K562 (cell line): ENCODE measurements at regions not wholly inside any gene's neighbourhood (a gene's known extent, or its start where the extent isn't known, plus 50 kb on each side); places are given as distances from the start of the nearest gene placed in this dataset.

Experiments
- ATAC-seq: fragments of 200-7000 bp; cut with Tn5 transposase; 3 replicates; pipeline ENCODE4 v1.9.1; 2020; ENCODE audit warnings: moderate library complexity
- BruUV-seq: library from RNA; stranded (reverse); fragments of 400-500 nt; replicated peaks from 2 replicates; lab custom pipeline; 2021; lab: Mats Ljungman, UMichigan
- CTCF ChIA-PET: fragments of 300-600 bp; formaldehyde crosslinking; extraction: SDS; loops from one replicate; lab custom pipeline; 2021; ENCODE audit warnings: low intra/inter-chr PET ratio; lab: Yijun Ruan, JAX
- POLR2A ChIA-PET: fragments of 300-600, 350-650 bp; sonication (Branson Sonifier 250); formaldehyde crosslinking; extraction: SDS; loops from one replicate; lab custom pipeline; 2021; ENCODE audit warnings: antibody characterized with exemption, inconsistent platforms; lab: Yijun Ruan, JAX
- DNase-seq, 4 experiments: peaks; one replicate each; pipeline versions ENCODE4 v3.0.0 to v3.0.0-alpha.2; 2011 to 2018; ENCODE audit warnings: low spot score in 3 of 4, mixed read lengths in 3 of 4; ENCODE audit errors: extremely low read depth in 1 of 4
- FAIRE-seq: peaks from 2 replicates; lab custom pipeline; 2011; peaks lifted over from hg19 to GRCh38; lab: Jason Lieb, UNC
- H2AFZ ChIP-seq: 2 replicates; pipeline ENCODE4 v1.6.0; 2011; ENCODE audit warnings: low read depth, low read length, control low read depth, inconsistent platforms
- H3K27ac ChIP-seq: fragments of 200-600 bp; 3 replicates; pipeline ENCODE4 v1.8.0; 2011; ENCODE audit warnings: low read depth, mild to moderate bottlenecking, control low read depth, inconsistent platforms, low read length, moderate library complexity, mixed read lengths; ENCODE audit errors: extremely low read depth
- H3K27me3 ChIP-seq, 2 experiments: fragments of 300-600 bp in 1 of 2; 2 replicates in 1 of 2; 3 replicates in 1 of 2; pipeline versions ENCODE4 v1.6.0 to v1.8.0; 2011; ENCODE audit warnings: inconsistent platforms in 2 of 2, low read length in 2 of 2, mild to moderate bottlenecking in 1 of 2, mixed read lengths in 1 of 2, moderate library complexity in 1 of 2; ENCODE audit not compliant: control insufficient read depth in 2 of 2, insufficient read depth in 2 of 2
- H3K36me3 ChIP-seq: fragments of 300-600 bp; 3 replicates; pipeline ENCODE4 v1.8.0; 2011; ENCODE audit warnings: mild to moderate bottlenecking, low read length, inconsistent platforms; ENCODE audit not compliant: control insufficient read depth, insufficient read depth
- H3K4me1 ChIP-seq, 2 experiments: fragments of 200-600 bp in 1 of 2; replicated peaks in 1 of 2; 2 replicates in 1 of 2; 3 replicates in 1 of 2; pipeline versions ENCODE4 v1.5.1 to v1.8.0; 2011; ENCODE audit warnings: inconsistent platforms in 2 of 2, low read length in 2 of 2, mild to moderate bottlenecking in 1 of 2, mixed read lengths in 1 of 2, moderate library complexity in 1 of 2; ENCODE audit not compliant: control insufficient read depth in 2 of 2, insufficient read depth in 2 of 2
- H3K4me2 ChIP-seq: 2 replicates; pipeline ENCODE4 v1.6.1; 2011; ENCODE audit warnings: low read length, control low read depth, inconsistent platforms, mixed read lengths; ENCODE audit not compliant: insufficient read depth
- H3K4me3 ChIP-seq: fragments of 200-600 bp; sonication (generic), shearing (Covaris generic); 2 replicates; pipeline ENCODE4 v1.5.1; 2016; ENCODE audit warnings: control low read depth, inconsistent platforms
- H3K79me2 ChIP-seq: fragments of 200-600 bp; 3 replicates; pipeline ENCODE4 v1.8.0; 2011; ENCODE audit warnings: low read length, inconsistent platforms; ENCODE audit not compliant: control insufficient read depth, insufficient read depth
- H3K9ac ChIP-seq, 2 experiments: 2 replicates each; pipeline versions ENCODE4 v1.6.0 to v1.6.1; 2011; ENCODE audit warnings: low read depth in 2 of 2, low read length in 2 of 2, control low read depth in 1 of 2, inconsistent platforms in 1 of 2, mild to moderate bottlenecking in 1 of 2, mixed read lengths in 1 of 2; ENCODE audit not compliant: insufficient read depth in 1 of 2
- H3K9me1 ChIP-seq: one replicate; pipeline ENCODE4 v1.6.0; 2011; ENCODE audit warnings: inconsistent platforms, mild to moderate bottlenecking, low read length, moderate library complexity; ENCODE audit not compliant: control insufficient read depth, insufficient read depth
- H3K9me3 ChIP-seq: replicated peaks from 2 replicates; pipeline ENCODE4 v1.5.1; 2011; ENCODE audit warnings: low read depth, low read length, inconsistent platforms; ENCODE audit not compliant: control insufficient read depth, insufficient read depth
- H4K20me1 ChIP-seq: replicated peaks from 2 replicates; pipeline ENCODE4 v1.6.1; 2011; ENCODE audit warnings: low read length, inconsistent platforms, mixed read lengths; ENCODE audit not compliant: control insufficient read depth, insufficient read depth
- CAMTA2 ChIP-seq: fragments of 250-450 bp; sonication (Bioruptor Pico); conservative IDR thresholded peaks from 2 replicates; pipeline ENCODE4 v1.5.1; 2022
- CHD4 ChIP-seq: fragments of 200-600 bp; sonication (generic); IDR thresholded peaks from 3 replicates; pipeline ENCODE4 v1.6.1; 2012; ENCODE audit warnings: low read depth, mild to moderate bottlenecking, mixed read lengths, low read length, inconsistent platforms; ENCODE audit not compliant: insufficient read depth, insufficient replicate concordance, poor library complexity, severe bottlenecking
- FOXA1 ChIP-seq: fragments of 450-650 bp; IDR thresholded peaks from 2 replicates; pipeline ENCODE4 v1.6.1; 2016; ENCODE audit warnings: mild to moderate bottlenecking, borderline replicate concordance
- HCFC1 ChIP-seq: IDR thresholded peaks from 2 replicates; pipeline ENCODE4 v1.6.1; 2012; ENCODE audit warnings: low read depth, low read length, improper control_type of control experiment
- NFIC ChIP-seq: fragments of 450-650 bp; IDR thresholded peaks from 2 replicates; pipeline ENCODE4 v1.6.1; 2017; ENCODE audit warnings: mild to moderate bottlenecking, inconsistent platforms
- PTBP1 ChIP-seq: fragments of 200-400 bp; formaldehyde crosslinking; IDR thresholded peaks from 2 replicates; pipeline ENCODE4 v1.6.1; 2017; ENCODE audit warnings: low read depth, low read length
- RBM22 ChIP-seq: fragments of 200-400 bp; formaldehyde crosslinking; IDR thresholded peaks from 2 replicates; pipeline ENCODE4 v1.6.1; 2018; ENCODE audit warnings: low read length, low read depth; ENCODE audit not compliant: poor library complexity, severe bottlenecking
- RBM39 ChIP-seq: fragments of 200-400 bp; formaldehyde crosslinking; optimal IDR thresholded peaks from 2 replicates; pipeline ENCODE3; 2018; ENCODE audit warnings: low read depth, low read length
- SLC30A9 ChIP-seq: fragments of 250-450 bp; sonication (Bioruptor Pico); IDR thresholded peaks from 2 replicates; pipeline ENCODE4 v1.8.0; 2022; ENCODE audit warnings: mild to moderate bottlenecking, moderate library complexity
- TAL1 ChIP-seq: fragments of 450-650 bp; IDR thresholded peaks from 2 replicates; pipeline ENCODE4 v1.6.1; 2016; ENCODE audit warnings: mild to moderate bottlenecking
- ZFX ChIP-seq: sonication (generic); formaldehyde crosslinking; IDR thresholded peaks from 2 replicates; pipeline ENCODE4 v1.8.0; 2022; ENCODE audit warnings: mild to moderate bottlenecking, missing genetic modification reagents, moderate library complexity
- ZNF133 ChIP-seq: fragments of 250-450 bp; sonication (Bioruptor Pico); IDR thresholded peaks from 2 replicates; pipeline ENCODE4 v1.4.0; 2020; ENCODE audit warnings: mild to moderate bottlenecking
- ZNF311 ChIP-seq: fragments of 250-450 bp; sonication (Bioruptor Pico); IDR thresholded peaks from 2 replicates; pipeline ENCODE4 v1.4.0; 2020; ENCODE audit warnings: mild to moderate bottlenecking, moderate library complexity
- ZNF316 ChIP-seq: fragments of 450-650 bp; IDR thresholded peaks from 2 replicates; pipeline ENCODE4 v1.6.1; 2016
- ZNF584 ChIP-seq: fragments of 200-800 bp; sonication (Bioruptor generic); IDR thresholded peaks from 2 replicates; pipeline ENCODE4 v1.6.1; 2016; ENCODE audit warnings: low read depth, mild to moderate bottlenecking, missing genetic modification characterization, missing compliant biosample characterization
- WGBS: fragments of 100-300 bp; shearing (Covaris generic); methylation state at CpG from one replicate; pipeline ENCODE4 v1.1.6; 2016; ENCODE audit warnings: low coverage, mixed read lengths; ENCODE audit not compliant: insufficient coverage; ENCODE audit errors: missing lambda C conversion rate; 5-methylcytosine and 5-hydroxymethylcytosine counted together
- in situ Hi-C: fragments of 300-500 bp; cut with MboI; formaldehyde crosslinking; loops from 4 replicates; pipeline ENCODE4 v1.15.0; 2018; ENCODE audit warnings: inconsistent platforms, mixed read lengths
- intact Hi-C: fragments of 100-400 bp; cut with micrococcal nuclease; formaldehyde crosslinking; loops from 2 replicates; pipeline ENCODE4 v1.14.2; 2022
- TF ChIP-seq, protein P1 (sequence below): IDR thresholded peaks from 2 replicates; pipeline ENCODE4 v1.6.1; 2016; ENCODE audit warnings: missing genetic modification characterization, missing compliant biosample characterization
- TF ChIP-seq, protein P2 (sequence below): fragments of 250-450 bp; sonication (Bioruptor Pico); IDR thresholded peaks from 2 replicates; pipeline ENCODE4 v1.4.0; 2020; ENCODE audit warnings: borderline replicate concordance

- TF ChIP-seq ZNF133 (CRISPR knock-in tag): no peak
- TF ChIP-seq PTBP1: no peak
- no peak for TF ChIP-seq TAL1
- TF ChIP-seq RBM39: no peak
- TF ChIP-seq HCFC1: no peak
- TF ChIP-seq SLC30A9: no peak
- no peak for TF ChIP-seq ZNF316
- TF ChIP-seq CAMTA2 (CRISPR knock-in tag): no peak
- TF ChIP-seq NFIC: no peak
- no peak for FAIRE-seq
- intact Hi-C loops (no loop called here), in situ Hi-C loops (no loop called here)
- H3K27ac ChIP-seq: no peak overlapping the region
- no peak overlapping the region for H3K4me3 ChIP-seq
- H4K20me1 ChIP-seq: no peaks in the 10 kb centered on the region
- no peaks in the 10 kb centered on the region for H3K27me3 ChIP-seq
- H3K36me3 ChIP-seq: no peaks in the 10 kb centered on the region
- no peak for ATAC-seq
- H3K4me1 ChIP-seq: no peaks in the 10 kb centered on the region
- POLR2A ChIA-PET: no interaction called here
- no peaks in the 10 kb centered on the region for H3K9me3 ChIP-seq
- CTCF ChIA-PET: no interaction called here
- H3K4me2 ChIP-seq: no peak overlapping the region
- H3K9ac ChIP-seq: no peak overlapping the region
- 0% methylated on average over 1 of the region's 1 CpG for WGBS
- H2AFZ ChIP-seq: no peak overlapping the region
- DNase-seq: no peak
- H3K9me1 ChIP-seq: no peaks in the 10 kb centered on the region
- H3K79me2 ChIP-seq: no peaks in the 10 kb centered on the region
- BruUV-seq: no TSS peak
These were observed 1900.0 kb upstream of the SEL1L start for GRCh38 chr14:83433618-83434017.

DNA sequence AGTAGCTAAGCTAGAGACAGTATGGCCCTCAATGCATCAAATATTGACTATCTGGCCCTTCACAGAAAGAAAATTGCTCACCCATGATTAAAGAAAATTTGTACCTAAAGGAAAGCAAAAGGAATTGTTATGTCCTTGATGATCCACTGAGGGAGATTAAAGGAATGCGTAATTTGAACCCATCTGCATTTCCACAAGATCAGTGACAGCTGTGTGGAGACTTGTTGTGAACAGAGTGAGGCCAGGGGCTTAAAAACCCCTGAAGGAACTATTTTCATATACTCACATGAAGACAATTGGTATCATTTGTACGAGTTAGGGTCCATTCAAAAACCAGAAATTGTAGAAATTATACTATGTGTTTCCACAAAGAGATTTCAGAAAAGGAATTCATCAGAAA lies 1908.1 kb upstream of the SEL1L start:
- Histone ChIP-seq H3K9me1 (no peaks in the 10 kb centered on the region), H3K79me2 (no peaks in the 10 kb centered on the region), H3K27ac (no peak overlapping the region), H3K36me3 (no peaks in the 10 kb centered on the region), H3K9me3 (no peaks in the 10 kb centered on the region), H2AFZ (no peak overlapping the region), H3K4me3 (no peak overlapping the region), H3K4me1 (no peaks in the 10 kb centered on the region), H4K20me1 (no peaks in the 10 kb centered on the region), H3K9ac (no peak overlapping the region), H3K27me3 (no peaks in the 10 kb centered on the region), H3K4me2 (no peak overlapping the region)
- in situ Hi-C loops: no loop called here
- FAIRE-seq (no peak), DNase-seq (no peak), ATAC-seq (no peak)
- ChIA-PET CTCF (no interaction called here), POLR2A (no interaction called here)
- BruUV-seq: no TSS peak
- intact Hi-C loops: no loop called here
- WGBS: 0% methylated on average over 2 of the region's 2 CpGs
- TF ChIP-seq ZNF311 (CRISPR knock-in tag): no peak
- TF ChIP-seq RBM22: no peak
- TF ChIP-seq ZNF584 (CRISPR knock-in tag): no peak
- TF ChIP-seq, protein P1, sequence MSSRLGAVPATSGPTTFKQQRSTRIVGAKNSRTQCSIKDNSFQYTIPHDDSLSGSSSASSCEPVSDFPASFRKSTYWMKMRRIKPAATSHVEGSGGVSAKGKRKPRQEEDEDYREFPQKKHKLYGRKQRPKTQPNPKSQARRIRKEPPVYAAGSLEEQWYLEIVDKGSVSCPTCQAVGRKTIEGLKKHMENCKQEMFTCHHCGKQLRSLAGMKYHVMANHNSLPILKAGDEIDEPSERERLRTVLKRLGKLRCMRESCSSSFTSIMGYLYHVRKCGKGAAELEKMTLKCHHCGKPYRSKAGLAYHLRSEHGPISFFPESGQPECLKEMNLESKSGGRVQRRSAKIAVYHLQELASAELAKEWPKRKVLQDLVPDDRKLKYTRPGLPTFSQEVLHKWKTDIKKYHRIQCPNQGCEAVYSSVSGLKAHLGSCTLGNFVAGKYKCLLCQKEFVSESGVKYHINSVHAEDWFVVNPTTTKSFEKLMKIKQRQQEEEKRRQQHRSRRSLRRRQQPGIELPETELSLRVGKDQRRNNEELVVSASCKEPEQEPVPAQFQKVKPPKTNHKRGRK (tag): no peak
- TF ChIP-seq, protein P2, sequence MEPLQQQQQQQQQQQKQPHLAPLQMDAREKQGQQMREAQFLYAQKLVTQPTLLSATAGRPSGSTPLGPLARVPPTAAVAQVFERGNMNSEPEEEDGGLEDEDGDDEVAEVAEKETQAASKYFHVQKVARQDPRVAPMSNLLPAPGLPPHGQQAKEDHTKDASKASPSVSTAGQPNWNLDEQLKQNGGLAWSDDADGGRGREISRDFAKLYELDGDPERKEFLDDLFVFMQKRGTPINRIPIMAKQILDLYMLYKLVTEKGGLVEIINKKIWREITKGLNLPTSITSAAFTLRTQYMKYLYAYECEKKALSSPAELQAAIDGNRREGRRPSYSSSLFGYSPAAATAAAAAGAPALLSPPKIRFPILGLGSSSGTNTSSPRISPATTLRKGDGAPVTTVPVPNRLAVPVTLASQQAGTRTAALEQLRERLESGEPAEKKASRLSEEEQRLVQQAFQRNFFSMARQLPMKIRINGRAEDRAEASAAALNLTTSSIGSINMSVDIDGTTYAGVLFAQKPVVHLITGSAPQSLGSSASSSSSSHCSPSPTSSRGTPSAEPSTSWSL: no peak
- no peak for TF ChIP-seq CHD4
- no peak for TF ChIP-seq ZNF133 (CRISPR knock-in tag)
- TF ChIP-seq ZFX: no peak
- TF ChIP-seq FOXA1: no peak
